GM18951 (cell line): ENCODE measurements at regions not wholly inside any gene's neighbourhood (a gene's known extent, or its start where the extent isn't known, plus 50 kb on each side); places are given as distances from the start of the nearest gene placed in this dataset.

ENCODE experiments used
- POLR2A ChIP-seq: IDR thresholded peaks from 4 replicates; pipeline ENCODE4 v1.6.1; 2011; ENCODE audit warnings: mild to moderate bottlenecking; ENCODE audit not compliant: insufficient read length, insufficient read depth; ENCODE audit errors: extremely low read depth
- in situ Hi-C: fragments of 300-500 bp; cut with MboI; formaldehyde crosslinking; loops from one replicate; pipeline ENCODE4 v1.12.0; 2022; ENCODE audit warnings: low sequenced_read_pairs, mixed read lengths, inconsistent platforms; ENCODE audit not compliant: unreplicated experiment

DNA sequence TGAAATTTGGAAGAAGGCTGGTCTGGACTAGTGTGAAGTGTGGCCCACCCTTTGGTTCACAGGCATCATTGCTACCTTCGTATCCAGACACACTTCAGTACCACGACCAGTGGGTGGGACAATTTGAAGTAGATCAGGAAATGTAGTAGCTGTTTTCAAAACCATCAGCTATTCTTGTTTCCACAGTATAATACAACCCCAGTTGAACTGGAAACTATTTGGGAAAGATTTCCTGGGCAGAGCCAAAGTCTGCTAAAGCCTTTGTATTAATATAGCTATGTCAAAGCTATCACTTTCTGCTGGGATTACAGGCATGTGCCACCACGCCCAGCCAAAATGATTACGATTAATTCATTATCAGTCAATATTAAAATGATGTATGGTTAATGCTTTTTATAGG is 298.8 kb upstream of the RASGRP1 start:
- no peak for TF ChIP-seq POLR2A

DNA sequence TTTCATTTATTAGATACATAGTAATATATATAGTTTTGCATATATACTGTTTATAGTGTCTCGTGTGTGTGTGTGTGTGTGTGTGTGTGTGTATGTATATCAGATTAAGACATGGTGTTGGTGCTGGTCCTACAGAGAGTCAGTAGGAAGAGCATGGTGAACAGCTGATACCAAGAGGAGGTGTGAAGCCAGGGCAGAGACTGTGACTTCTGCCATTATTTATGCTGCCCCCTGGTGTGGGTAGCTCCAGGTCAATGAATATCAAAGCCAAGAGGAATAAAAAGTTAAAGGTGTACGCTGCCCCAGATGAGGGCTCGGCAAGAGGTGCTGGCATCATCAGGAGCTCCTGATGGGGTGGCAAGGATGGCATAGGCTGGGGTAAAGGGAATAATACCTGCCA is 299.5 kb upstream of the RASGRP1 start:
- in situ Hi-C loops, result no loop called here
- TF ChIP-seq POLR2A, result no peak

More for the DNA sequence above, 298.8 kb upstream of the RASGRP1 start:
- in situ Hi-C loops, result no loop called here

DNA sequence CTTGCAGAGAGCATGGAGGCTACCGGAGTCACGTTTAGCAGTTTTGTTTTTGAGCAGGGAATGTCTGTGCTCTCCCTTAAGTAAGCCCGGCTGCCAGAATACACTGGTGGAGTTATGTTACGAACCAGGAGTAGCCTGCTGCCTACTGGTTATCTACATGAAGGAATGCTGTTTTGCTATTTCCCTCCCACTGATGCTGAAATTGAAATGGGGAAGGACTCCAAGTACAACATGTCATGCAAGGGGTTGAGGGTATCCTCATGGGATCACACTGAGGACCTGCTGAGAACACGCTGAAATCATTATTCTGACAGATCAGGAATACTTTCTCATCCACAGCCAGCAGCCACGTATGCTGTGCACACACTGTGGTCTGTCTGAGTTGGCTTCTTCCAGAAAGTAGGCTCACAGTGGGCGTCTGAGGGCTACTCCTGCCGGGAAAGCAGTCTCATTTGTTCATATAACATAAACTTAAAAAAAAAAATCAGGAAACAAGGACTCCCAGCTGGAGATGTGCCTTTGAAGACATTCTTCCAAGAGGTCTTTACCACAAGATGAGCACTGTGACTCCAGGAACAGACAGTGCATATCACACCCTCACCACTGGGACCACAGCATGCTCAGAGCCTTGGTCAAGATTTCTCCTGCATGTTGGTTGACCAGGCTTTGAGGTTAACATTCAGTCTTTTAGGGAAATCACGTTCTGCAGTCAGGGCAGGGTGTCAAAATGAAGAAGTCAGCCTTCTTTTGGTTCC is 300.4 kb upstream of the RASGRP1 start:
- in situ Hi-C loops, result no loop called here
- TF ChIP-seq POLR2A, result no peak

- in situ Hi-C loops, result no loop called here
- no peak for TF ChIP-seq POLR2A
Measured at GRCh38 chr15:38867556-38867955, 302.9 kb upstream of the RASGRP1 start.

DNA sequence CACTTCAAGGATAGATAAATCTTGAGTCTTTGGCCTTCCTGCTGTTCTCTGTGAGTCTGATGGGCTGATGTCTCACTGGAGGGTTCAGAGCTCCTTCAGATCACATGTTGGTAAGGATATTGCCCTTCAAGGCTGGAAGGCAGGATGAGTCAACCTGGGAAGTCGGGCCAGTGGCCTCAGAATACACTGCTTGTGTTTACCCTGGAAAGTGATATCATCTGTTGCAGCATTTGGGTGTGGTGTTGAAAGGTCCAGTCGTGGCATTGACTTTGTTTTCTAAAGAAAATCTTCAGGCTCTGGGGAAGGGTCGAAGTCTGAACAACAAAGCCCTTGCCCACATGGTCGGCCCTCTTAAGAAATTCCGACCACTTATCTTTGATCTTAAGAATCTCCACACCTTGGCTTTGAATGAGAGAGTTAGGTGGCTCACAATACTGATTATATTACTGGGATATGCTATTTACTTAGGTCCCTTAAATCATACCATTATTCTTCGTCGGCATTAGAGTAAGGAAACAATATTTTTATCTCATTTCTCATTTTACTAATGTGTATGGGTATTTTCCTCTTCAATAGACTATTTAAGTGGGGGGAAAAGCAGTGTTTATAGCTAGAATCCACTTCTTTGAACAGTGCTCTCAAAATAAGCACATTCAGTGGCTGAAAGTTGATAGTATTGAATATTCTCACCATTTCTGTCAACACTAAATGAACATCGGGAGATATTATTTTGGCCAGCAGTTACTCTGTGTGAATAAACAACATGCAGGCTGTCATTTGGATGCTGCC is 303.9 kb upstream of the RASGRP1 start:
- in situ Hi-C loops, result no loop called here
- TF ChIP-seq POLR2A, result no peak

- TF ChIP-seq POLR2A, result no peak
- in situ Hi-C loops, result no loop called here
Measured at GRCh38 chr15:38871638-38872037, 307.0 kb upstream of the RASGRP1 start.

DNA sequence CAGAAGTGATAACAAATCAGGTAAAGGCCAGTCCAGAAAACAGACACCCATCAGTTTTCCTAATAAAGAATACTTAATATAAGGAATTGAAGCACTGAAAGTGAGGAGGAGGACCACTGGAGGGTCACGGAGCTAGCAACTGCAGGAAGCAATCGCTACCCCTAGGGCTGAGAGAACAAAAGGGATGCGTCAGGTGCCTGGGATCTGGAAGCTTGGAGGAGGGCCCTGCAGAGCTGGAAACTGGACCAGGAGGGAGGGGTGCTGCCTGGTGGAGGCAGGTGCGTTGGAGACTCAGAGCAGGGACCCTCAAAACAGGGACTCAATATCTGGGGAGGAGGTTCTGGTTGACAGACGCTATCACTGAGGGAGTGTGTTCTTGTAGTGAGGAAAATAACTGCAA is 308.1 kb upstream of the RASGRP1 start:
- no peak for TF ChIP-seq POLR2A
- in situ Hi-C loops, result no loop called here

- TF ChIP-seq POLR2A, result no peak
- in situ Hi-C loops, result no loop called here
Measured at GRCh38 chr15:38873158-38873557, 308.5 kb upstream of the RASGRP1 start.

- in situ Hi-C loops, result no loop called here
- no peak for TF ChIP-seq POLR2A
Measured at GRCh38 chr15:38874464-38874863, 309.9 kb upstream of the RASGRP1 start.

DNA sequence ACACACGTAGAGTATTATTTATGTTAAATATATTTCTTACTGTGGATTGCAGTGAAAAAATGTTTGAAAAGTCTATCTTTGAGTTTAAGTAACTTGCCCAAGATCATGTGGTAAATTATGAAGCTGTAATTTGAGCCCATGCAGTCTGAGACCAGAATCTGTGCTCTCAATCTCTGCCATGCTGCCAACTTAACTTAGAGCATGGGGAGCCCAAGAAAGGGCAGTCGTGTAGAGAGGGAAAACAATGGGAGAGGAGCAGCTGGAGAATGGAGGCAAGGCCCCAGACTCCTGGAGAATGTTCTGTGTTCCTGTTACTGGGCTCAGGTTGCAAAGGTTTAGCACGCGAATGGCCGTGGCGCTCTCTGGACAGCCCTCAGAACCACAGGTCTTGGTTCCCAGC is 311.6 kb upstream of the RASGRP1 start:
- in situ Hi-C loops, result no loop called here
- TF ChIP-seq POLR2A, result no peak

DNA sequence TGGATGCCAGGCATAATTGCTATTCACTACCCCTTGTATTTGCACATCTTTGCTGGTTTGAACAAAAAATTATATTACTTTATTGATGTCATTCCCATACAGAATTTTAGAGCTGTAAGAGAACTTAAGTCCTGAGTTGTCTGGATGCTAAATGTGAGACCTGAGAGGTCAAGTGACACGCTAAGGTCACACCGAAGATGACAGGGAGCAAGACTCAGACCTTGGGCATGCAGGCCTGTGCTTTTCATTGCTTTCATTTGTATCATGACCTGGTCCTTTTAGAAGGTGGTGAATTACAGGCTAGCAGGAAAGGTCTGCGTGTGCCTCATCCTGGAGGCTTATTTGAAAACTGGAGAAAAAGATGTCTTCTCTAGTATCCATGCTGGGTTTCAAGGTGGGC is 312.0 kb upstream of the RASGRP1 start:
- TF ChIP-seq POLR2A, result no peak
- in situ Hi-C loops, result no loop called here

DNA sequence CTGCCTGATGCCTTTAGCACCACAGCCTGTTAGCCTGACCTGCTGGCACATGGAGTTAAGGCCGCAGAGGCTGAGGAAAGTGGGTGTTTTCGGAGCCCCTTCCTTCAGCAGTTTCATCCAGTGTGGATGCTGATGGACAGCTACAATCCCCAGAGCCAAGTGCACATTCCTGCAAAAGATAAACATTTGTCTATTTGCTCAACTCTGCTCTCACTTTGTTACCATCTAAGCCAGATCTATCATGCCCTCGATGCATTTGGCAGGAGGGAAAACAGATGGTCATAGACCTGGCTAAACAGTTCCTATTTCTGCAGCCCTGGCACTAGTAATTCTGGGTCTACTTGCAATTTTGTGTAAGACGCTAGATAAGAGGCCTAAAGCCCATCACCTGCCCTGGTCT is 312.9 kb upstream of the RASGRP1 start:
- in situ Hi-C loops, result no loop called here
- no peak for TF ChIP-seq POLR2A

GRCh38 chr15:38878026-38878425 is 313.4 kb upstream of the RASGRP1 start:
- TF ChIP-seq POLR2A, result no peak
- in situ Hi-C loops, result no loop called here

GRCh38 chr15:38878926-38879325 is 314.3 kb upstream of the RASGRP1 start:
- no peak for TF ChIP-seq POLR2A
- in situ Hi-C loops, result no loop called here
